Head of caudate nucleus (tissue), 42 donors: ENCODE measurements at regions not wholly inside any gene's neighbourhood (a gene's known extent, or its start where the extent isn't known, plus 50 kb on each side); places are given as distances from the start of the nearest gene placed in this dataset.

Experiments used
- DNase-seq, 42 donors: peaks; one replicate each; pipeline versions ENCODE4 v3.0.0 to v3.0.0-alpha.2; 2020 to 2021; ENCODE audit warnings: mixed read lengths in 7 of 42
- intact Hi-C: fragments of 100-400 bp; cut with DNase I; formaldehyde crosslinking; loops from one replicate; pipeline ENCODE4 v1.15.0; 2022

DNA sequence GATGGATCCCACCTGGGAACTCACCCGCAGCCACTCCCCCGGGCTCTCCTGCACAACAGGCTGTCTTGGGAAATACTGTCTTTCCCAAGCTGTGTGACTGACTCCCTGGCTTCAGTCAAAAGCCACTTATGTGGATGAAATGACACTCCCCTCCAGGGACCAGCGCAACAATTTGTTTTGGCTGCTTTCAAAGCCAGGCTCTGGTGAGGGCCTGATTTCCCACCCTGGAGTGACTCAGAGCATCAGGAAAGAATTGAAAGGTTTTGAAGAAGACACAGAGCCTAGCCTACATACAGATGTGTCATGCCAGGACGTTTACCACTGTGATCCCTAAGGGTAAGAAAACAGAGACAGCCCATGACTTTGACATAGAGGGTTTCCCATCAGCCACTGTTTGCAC, 550.5 kb downstream of the MIAT start:
- no peak for DNase-seq

DNA sequence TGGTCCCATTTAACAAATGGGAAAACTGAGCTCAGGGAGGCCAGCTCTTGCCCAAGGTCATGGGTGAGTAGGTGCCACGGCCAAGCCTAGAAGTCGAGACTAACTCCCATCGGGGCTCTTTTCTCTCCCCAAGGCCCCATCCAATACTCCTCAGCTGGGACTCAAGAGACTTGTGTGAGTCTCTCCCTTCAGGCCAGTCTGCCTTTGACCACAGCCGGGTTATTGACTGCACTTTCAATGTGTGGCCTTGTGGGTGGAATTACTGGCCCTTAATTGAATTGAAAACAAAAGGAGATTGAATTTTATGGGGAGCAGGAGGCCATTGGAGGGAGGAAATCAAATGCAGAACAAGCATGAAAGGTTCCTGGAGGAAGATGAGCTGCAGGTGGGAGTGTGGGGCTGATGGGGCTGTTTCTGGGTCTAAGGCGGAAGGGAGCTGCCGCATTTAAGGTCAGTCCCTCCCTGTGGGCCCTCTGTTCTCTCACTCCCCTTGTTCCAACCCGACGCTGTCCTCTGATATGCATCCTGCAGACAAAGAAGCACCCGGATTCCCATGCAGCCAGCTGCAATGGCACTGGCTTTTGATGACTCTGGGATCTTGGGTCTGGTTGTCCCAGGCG, 552.8 kb downstream of the MIAT start:
- intact Hi-C loops: no loop called here
- DNase-seq: no peak

More for the DNA sequence above, 550.5 kb downstream of the MIAT start:
- intact Hi-C loops: no loop called here

GRCh38 chr22:27212102-27212501, 554.7 kb downstream of the MIAT start:
- DNase-seq: no peak
- intact Hi-C loops: no loop called here

- no peak for DNase-seq
- intact Hi-C loops: no loop called here
Observed at GRCh38 chr22:27212617-27213177, 555.3 kb downstream of the MIAT start.

- intact Hi-C loops: no loop called here
- DNase-seq: no peak
Observed at GRCh38 chr22:27213294-27213693, 555.9 kb downstream of the MIAT start.

DNA sequence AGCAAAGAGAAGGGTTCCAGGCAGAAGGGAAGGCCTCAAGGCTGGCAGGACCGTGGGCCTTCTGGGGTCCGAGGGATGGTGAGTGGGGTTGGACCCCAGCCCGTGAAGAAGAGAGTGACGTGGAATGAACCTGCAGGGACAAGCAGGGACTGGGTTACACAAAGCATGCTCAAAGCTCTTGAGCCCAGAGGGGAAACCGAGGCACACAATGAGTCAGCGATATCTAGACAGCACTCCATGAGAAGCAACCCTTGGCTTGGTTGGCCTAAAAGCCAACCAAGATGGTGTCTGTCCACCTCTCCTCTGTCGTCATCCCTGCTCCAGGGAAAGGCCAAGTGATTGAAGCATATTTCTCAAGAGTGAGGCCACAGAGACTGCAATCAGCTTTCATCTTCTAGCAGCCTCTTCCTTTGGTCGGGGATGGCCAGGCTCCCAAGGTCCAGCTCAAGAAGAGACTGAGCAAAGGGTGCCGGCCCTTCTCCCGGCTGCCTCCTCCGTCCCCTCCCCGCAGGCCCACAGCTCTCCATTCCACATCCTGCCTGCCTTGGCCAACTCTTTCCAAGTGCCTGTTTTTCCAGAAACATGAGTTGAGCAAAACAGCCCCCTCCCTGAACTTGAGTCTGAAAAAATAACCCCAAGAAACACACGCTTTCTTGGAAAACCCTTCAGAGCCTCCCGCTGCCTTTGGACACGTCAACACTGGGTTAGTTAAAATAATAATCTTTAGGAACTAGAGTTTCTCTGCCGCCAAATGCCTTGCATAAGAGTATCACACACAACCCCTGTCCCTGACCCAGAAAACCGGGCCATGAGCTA, 556.6 kb downstream of the MIAT start:
- DNase-seq: no peak
- intact Hi-C loops: no loop called here

- intact Hi-C loops: no loop called here
- DNase-seq: no peak
Observed at GRCh38 chr22:27214691-27215090, 557.3 kb downstream of the MIAT start.

- intact Hi-C loops: no loop called here
- no peak for DNase-seq
Observed at GRCh38 chr22:27215871-27216270, 558.5 kb downstream of the MIAT start.

GRCh38 chr22:27216444-27216843, 559.1 kb downstream of the MIAT start:
- DNase-seq: no peak
- intact Hi-C loops: no loop called here

- intact Hi-C loops: no loop called here
Observed at GRCh38 chr22:27217154-27217553, 559.8 kb downstream of the MIAT start.

DNA sequence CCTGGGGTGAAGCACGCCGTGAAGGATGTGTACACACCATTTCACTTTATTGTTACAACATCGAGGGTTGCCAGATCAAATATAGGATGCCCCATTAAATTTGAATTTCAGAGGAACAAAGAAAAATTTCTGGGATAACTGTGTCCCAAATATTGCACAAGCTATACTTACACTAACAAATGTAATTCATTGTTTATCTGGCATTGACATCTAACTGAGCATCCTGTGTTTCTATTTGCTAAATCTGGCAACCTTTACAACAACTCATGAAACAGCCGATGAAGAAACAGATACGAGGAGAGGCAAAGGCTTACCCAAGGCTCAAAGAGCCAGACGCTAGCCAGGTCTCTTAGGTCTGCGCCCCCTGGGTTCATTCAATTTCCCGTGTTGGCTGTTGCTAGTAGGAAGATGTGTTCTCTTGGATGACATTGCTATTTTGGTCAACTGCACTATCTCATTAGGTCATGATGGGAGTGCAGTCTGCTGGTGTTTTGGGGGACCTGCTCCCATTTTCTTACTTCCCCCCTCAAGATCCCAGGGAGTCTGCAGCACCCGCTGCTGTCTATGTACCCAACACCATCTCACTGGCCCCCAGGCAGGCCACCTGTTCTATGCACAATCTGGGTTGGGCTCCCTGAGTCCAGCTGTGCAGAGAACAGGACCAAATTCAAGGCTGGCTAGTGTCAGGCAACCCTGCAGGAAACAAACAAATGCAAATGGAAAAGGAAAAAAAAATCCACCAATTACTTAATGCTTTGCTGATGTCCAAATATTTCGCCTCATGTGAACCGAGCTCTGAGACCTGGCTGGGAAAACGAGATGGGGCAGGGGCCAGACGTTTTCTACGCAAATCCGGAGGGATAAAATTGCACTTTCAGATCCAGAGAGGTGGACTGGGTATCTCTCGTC, 560.9 kb downstream of the MIAT start:
- intact Hi-C loops: no loop called here
- no peak for DNase-seq

More at GRCh38 chr22:27217154-27217553, 559.8 kb downstream of the MIAT start:
- no peak for DNase-seq

GRCh38 chr22:27219036-27219435, 561.6 kb downstream of the MIAT start:
- intact Hi-C loops: no loop called here
- DNase-seq: no peak

- intact Hi-C loops: loop anchor here (10.0 kb wide), 1 partner anchor 94 kb away; no protein-coding TSS in a partner anchor
- peak; percentile 46 to 94 (median 80) for DNase-seq
Observed at GRCh38 chr22:27220339-27220738, 563.0 kb downstream of the MIAT start.

DNA sequence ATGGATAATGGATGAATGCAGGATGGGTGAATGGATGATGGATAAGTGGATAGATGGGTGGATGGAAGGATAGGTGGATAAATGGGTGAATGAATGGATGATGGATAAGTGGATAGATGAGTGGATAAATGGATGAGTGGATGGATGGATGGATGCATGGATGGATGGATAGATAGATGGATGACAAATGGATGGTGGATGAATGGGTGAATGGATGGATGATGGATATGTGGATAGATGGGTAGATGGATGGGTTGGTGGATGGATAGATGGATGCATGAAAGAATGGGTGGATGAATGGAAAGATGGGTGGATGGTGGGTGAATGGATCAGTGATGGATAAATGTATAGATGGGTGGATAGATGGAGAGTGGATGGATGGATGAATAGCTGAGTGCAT, 564.8 kb downstream of the MIAT start:
- intact Hi-C loops: loop anchor here (10.0 kb wide), 1 partner anchor 93 kb away; no protein-coding TSS in a partner anchor
- no peak for DNase-seq

- DNase-seq: peak in 2 of 42 donors; percentile 46 to 54
- intact Hi-C loops: loop anchor here (10.0 kb wide), 1 partner anchor 91 kb away; no protein-coding TSS in a partner anchor
Observed at GRCh38 chr22:27223317-27224177, 566.2 kb downstream of the MIAT start.

GRCh38 chr22:27224485-27225374, 567.3 kb downstream of the MIAT start:
- peak in 2 of 42 donors; percentile 16 to 20 for DNase-seq
- intact Hi-C loops: loop anchor here (10.0 kb wide), 1 partner anchor 90 kb away; no protein-coding TSS in a partner anchor

- intact Hi-C loops: loop anchor here (10.0 kb wide), 1 partner anchor 88 kb away; no protein-coding TSS in a partner anchor
- no peak for DNase-seq
Observed at GRCh38 chr22:27226666-27227065, 569.3 kb downstream of the MIAT start.
